CD4-positive, alpha-beta T cell (primary cell): ENCODE measurements at regions not wholly inside any gene's neighbourhood (a gene's known extent, or its start where the extent isn't known, plus 50 kb on each side); places are given as distances from the start of the nearest gene placed in this dataset.

Experiments
- ATAC-seq: fragments of 200-7000 bp; cut with Tn5 transposase; one replicate; pipeline ENCODE4 v1.10.0; 2022; ENCODE audit warnings: mild to moderate bottlenecking; ENCODE audit not compliant: poor library complexity
- CTCF ChIA-PET: fragments of 350-600 bp; sonication (Branson Sonifier 250); formaldehyde crosslinking; loops from one replicate; lab custom pipeline; 2021; ENCODE audit warnings: antibody characterized with exemption, inconsistent platforms; lab: Charles Lee
- POLR2A ChIA-PET: fragments of 350-600 bp; sonication (Branson Sonifier 250); formaldehyde crosslinking; loops from one replicate; lab custom pipeline; 2021; ENCODE audit warnings: antibody characterized with exemption, inconsistent platforms; lab: Charles Lee
- DNase-seq, 14 experiments: peaks; one replicate each; pipeline ENCODE4 v3.0.0-alpha.2; 2013 to 2020; ENCODE audit warnings: mixed read lengths in 2 of 14
- H3K27ac ChIP-seq, 2 donors: one replicate each; pipeline versions ENCODE4 v1.5.1 to v1.7.0; 2013; ENCODE audit warnings: low read length in 2 of 2, low read depth in 1 of 2, mild to moderate bottlenecking in 1 of 2
- H3K27me3 ChIP-seq, 2 experiments: 1 replicate in 1 of 2; 2 replicates in 1 of 2; pipeline versions ENCODE4 v1.6.1 to v1.7.0; 2013; ENCODE audit warnings: low read length in 2 of 2, control low read depth in 1 of 2, mild to moderate bottlenecking in 1 of 2, moderate library complexity in 1 of 2; ENCODE audit not compliant: insufficient read depth in 2 of 2, control insufficient read depth in 1 of 2
- H3K36me3 ChIP-seq: one replicate; pipeline ENCODE4 v1.6.1; 2013; ENCODE audit warnings: low read length, control low read depth; ENCODE audit not compliant: insufficient read depth
- H3K4me1 ChIP-seq: one replicate; pipeline ENCODE4 v1.6.1; 2013; ENCODE audit warnings: low read length, control low read depth; ENCODE audit not compliant: insufficient read depth
- H3K4me3 ChIP-seq: one replicate; pipeline ENCODE4 v1.5.1; 2013; ENCODE audit warnings: mild to moderate bottlenecking, low read length, moderate library complexity
- H3K9me3 ChIP-seq, 2 experiments: 1 replicate in 1 of 2; 2 replicates in 1 of 2; pipeline versions ENCODE4 v1.6.1 to v1.7.0; 2013; ENCODE audit warnings: low read length in 2 of 2, mild to moderate bottlenecking in 2 of 2, control low read depth in 1 of 2, moderate library complexity in 1 of 2; ENCODE audit not compliant: control insufficient read depth in 1 of 2, insufficient read depth in 1 of 2
- H3K27ac Mint-ChIP-seq: one replicate; pipeline ENCODE4 v1.8.0; 2020; ENCODE audit warnings: mixed read lengths
- H3K27me3 Mint-ChIP-seq: one replicate; pipeline ENCODE4 v1.8.0; 2021; ENCODE audit warnings: mixed read lengths
- H3K36me3 Mint-ChIP-seq: one replicate; pipeline ENCODE4 v1.8.0; 2021; ENCODE audit warnings: low read depth, mixed read lengths
- H3K4me1 Mint-ChIP-seq: one replicate; pipeline ENCODE4 v1.8.0; 2021; ENCODE audit warnings: low read depth, mixed read lengths
- H3K4me3 Mint-ChIP-seq: one replicate; pipeline ENCODE4 v1.8.0; 2020; ENCODE audit warnings: mild to moderate bottlenecking, mixed read lengths
- H3K9me3 Mint-ChIP-seq: one replicate; pipeline ENCODE4 v1.8.0; 2020; ENCODE audit warnings: mixed read lengths
- intact Hi-C, 2 experiments: fragments of 100-400 bp; cut with DNase I in 1 of 2; cut with micrococcal nuclease in 1 of 2; formaldehyde crosslinking; loops; one replicate each; pipeline versions ENCODE4 v1.15.1 to v1.9.0; 2023 to 2025; cut with DNase I, micrococcal nuclease
- TF ChIP-seq, protein P1 (sequence below): fragments of 200-600 bp; IDR thresholded peaks from one replicate; pipeline ENCODE4 v1.8.0; 2022; ENCODE audit warnings: antibody characterized with exemption, mild to moderate bottlenecking

DNA sequence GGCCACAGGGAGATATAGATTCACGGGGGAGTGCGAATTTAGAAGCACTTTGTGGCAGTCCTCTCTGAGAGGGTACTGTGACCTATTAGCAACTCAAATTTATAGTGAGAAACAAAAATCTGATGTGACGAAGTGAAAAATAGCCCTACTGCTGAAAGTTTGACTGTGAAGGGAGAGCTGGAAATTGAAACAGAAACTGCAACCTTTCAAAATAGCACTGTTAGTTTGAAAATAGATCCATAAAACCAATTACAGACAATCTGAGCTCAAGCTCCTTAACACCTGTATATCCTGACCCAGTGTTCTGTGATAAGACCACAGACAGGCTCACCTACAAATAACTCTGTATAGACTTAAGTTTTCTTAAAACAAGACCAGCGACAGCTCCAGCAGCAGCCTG is 420.1 kb downstream of the IRX1 start:
- no peaks in the 10 kb centered on the region for H3K27me3 ChIP-seq
- DNase-seq: no peak
- no peak overlapping the region for H3K27ac ChIP-seq
- Mint-ChIP-seq H3K9me3 (no peaks in the 10 kb centered on the region), H3K4me3 (no peak overlapping the region), H3K36me3 (no peaks in the 10 kb centered on the region), H3K27ac (no peak overlapping the region), H3K4me1 (no peaks in the 10 kb centered on the region), H3K27me3 (no peaks in the 10 kb centered on the region)
- TF ChIP-seq, protein P1, sequence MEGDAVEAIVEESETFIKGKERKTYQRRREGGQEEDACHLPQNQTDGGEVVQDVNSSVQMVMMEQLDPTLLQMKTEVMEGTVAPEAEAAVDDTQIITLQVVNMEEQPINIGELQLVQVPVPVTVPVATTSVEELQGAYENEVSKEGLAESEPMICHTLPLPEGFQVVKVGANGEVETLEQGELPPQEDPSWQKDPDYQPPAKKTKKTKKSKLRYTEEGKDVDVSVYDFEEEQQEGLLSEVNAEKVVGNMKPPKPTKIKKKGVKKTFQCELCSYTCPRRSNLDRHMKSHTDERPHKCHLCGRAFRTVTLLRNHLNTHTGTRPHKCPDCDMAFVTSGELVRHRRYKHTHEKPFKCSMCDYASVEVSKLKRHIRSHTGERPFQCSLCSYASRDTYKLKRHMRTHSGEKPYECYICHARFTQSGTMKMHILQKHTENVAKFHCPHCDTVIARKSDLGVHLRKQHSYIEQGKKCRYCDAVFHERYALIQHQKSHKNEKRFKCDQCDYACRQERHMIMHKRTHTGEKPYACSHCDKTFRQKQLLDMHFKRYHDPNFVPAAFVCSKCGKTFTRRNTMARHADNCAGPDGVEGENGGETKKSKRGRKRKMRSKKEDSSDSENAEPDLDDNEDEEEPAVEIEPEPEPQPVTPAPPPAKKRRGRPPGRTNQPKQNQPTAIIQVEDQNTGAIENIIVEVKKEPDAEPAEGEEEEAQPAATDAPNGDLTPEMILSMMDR: no peak
- CTCF ChIA-PET: interaction anchor here (1.3 kb wide), 1 partner anchor 14 kb away, joined by 4 read pairs; no protein-coding TSS in a partner anchor
- H3K9me3 ChIP-seq: peaks cover 0 to 18% of the 10 kb centered on the region in 2 experiments
- POLR2A ChIA-PET: no interaction called here
- no peak overlapping the region for H3K4me3 ChIP-seq
- no peak for ATAC-seq
- H3K4me1 ChIP-seq: no peaks in the 10 kb centered on the region
- no peaks in the 10 kb centered on the region for H3K36me3 ChIP-seq
- intact Hi-C loops: no loop called here

DNA sequence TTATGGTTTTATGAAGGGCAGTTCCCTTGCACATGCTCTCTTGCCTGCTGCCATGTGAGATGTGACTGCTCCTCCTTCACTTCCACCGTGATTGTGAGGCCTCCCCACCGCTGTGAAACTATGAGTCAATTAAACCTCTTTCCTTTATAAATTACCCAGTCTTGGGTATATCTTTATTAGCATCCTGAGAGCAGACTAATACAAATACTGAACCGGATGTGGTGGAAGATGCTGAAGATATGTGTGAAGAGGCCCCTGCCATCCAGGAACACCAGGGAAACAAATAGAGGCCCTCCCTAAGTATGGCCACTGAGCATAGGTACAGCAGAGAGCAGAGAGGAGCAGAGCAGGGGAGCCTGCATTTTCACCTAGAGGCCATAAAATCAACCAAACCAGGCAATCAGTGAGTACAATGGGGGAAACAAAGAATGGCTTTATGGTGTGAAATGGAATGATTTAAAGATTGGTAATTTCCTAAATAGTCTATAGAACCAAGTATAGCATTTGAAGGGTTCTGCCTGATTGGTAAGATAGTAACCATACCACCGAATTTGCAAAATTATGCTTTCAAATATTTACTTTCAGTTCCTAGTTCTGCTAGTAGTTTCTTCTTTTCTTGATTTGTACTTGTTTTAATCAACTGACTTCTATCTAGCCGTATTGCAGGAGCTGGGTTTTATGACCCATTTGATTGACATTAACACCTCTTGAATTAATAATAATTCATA is 421.6 kb downstream of the IRX1 start:
- ATAC-seq (no peak), DNase-seq (no peak)
- TF ChIP-seq, protein P1: no peak
- no peaks in the 10 kb centered on the region for H3K9me3 Mint-ChIP-seq
- intact Hi-C loops: no loop called here
- H3K4me3 ChIP-seq: no peak overlapping the region
- H3K27me3 Mint-ChIP-seq: no peaks in the 10 kb centered on the region
- POLR2A ChIA-PET: no interaction called here
- CTCF ChIA-PET: no interaction called here
- no peak overlapping the region for H3K27ac Mint-ChIP-seq
- H3K4me1 Mint-ChIP-seq: no peaks in the 10 kb centered on the region
- H3K9me3 ChIP-seq: peaks cover 0 to 10% of the 10 kb centered on the region in 2 experiments
- no peak overlapping the region for H3K27ac ChIP-seq
- no peaks in the 10 kb centered on the region for H3K36me3 Mint-ChIP-seq
- H3K4me1 ChIP-seq: no peaks in the 10 kb centered on the region
- no peaks in the 10 kb centered on the region for H3K36me3 ChIP-seq
- H3K4me3 Mint-ChIP-seq: no peak overlapping the region
- H3K27me3 ChIP-seq: no peaks in the 10 kb centered on the region

DNA sequence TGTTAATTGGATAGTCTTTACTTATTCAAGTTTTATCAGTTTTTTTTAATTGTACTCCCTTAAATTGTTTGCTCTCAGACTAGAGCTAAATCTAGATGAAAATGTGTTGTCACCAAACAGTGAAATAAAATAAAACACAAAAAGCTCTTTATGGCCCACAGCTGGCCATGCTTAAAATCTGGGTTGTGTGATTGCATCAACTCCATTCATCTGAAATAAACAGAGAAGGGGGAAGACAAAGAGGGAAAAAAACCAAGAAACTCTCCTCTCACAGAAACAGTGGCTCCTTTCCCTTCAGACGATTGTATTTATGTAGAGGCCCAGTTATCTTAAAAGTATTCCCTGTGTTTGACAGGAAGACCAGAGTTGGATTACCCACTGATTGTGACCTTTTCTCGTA is 422.4 kb downstream of the IRX1 start:
- Histone ChIP-seq H3K4me1 (no peaks in the 10 kb centered on the region), H3K36me3 (no peaks in the 10 kb centered on the region), H3K27ac (no peak overlapping the region), H3K4me3 (no peak overlapping the region), H3K9me3 (peaks cover 0 to 17% of the 10 kb centered on the region in 2 experiments), H3K27me3 (no peaks in the 10 kb centered on the region)
- Mint-ChIP-seq H3K9me3 (no peaks in the 10 kb centered on the region), H3K4me3 (no peak overlapping the region), H3K4me1 (no peaks in the 10 kb centered on the region), H3K27ac (no peak overlapping the region), H3K27me3 (no peaks in the 10 kb centered on the region), H3K36me3 (no peaks in the 10 kb centered on the region)
- ATAC-seq (no peak), DNase-seq (no peak)
- ChIA-PET POLR2A (no interaction called here), CTCF (no interaction called here)
- TF ChIP-seq, protein P1: no peak
- intact Hi-C loops: no loop called here
